GM23248 (cell line): ENCODE measurements at regions not wholly inside any gene's neighbourhood (a gene's known extent, or its start where the extent isn't known, plus 50 kb on each side); places are given as distances from the start of the nearest gene placed in this dataset.
"Not testable (repeated sequence)": the region's sequence is repeated elsewhere in the genome, so short reads cannot be mapped to it uniquely, and the experiment has no call there.

ENCODE experiments used
- DNase-seq: peaks from one replicate; pipeline ENCODE4 v3.0.0-alpha.2; 2015
- H2AFZ ChIP-seq: fragments of 200-600 bp; sonication (generic); 2 replicates; pipeline ENCODE4 v1.6.1; 2016; ENCODE audit warnings: antibody characterized with exemption
- H3F3A ChIP-seq: fragments of 200-600 bp; sonication (generic); 2 replicates; pipeline ENCODE4 v1.6.1; 2016; ENCODE audit warnings: mild to moderate bottlenecking, antibody characterized with exemption, mixed run types; ENCODE audit not compliant: insufficient read depth
- H3K27ac ChIP-seq: fragments of 200-600 bp; sonication (generic); 2 replicates; pipeline ENCODE4 v1.5.1; 2016; ENCODE audit warnings: mild to moderate bottlenecking
- H3K27me3 ChIP-seq: fragments of 200-600 bp; sonication (generic); replicated peaks from 2 replicates; pipeline ENCODE4 v1.6.1; 2016; ENCODE audit warnings: mild to moderate bottlenecking; ENCODE audit not compliant: insufficient read depth
- H3K36me3 ChIP-seq: fragments of 200-600 bp; sonication (generic); 2 replicates; pipeline ENCODE4 v1.6.1; 2016; ENCODE audit warnings: low read depth, mild to moderate bottlenecking
- H3K4me1 ChIP-seq: fragments of 200-600 bp; sonication (generic); 2 replicates; pipeline ENCODE4 v1.6.1; 2016; ENCODE audit warnings: mild to moderate bottlenecking; ENCODE audit not compliant: insufficient read depth
- H3K4me2 ChIP-seq: fragments of 200-600 bp; sonication (generic); one replicate; pipeline ENCODE4 v1.6.1; 2016; ENCODE audit warnings: mild to moderate bottlenecking; ENCODE audit not compliant: unreplicated experiment
- H3K4me3 ChIP-seq: fragments of 200-600 bp; sonication (generic); 2 replicates; pipeline ENCODE4 v1.5.1; 2016; ENCODE audit warnings: mild to moderate bottlenecking
- H3K79me2 ChIP-seq: fragments of 200-600 bp; sonication (generic); 2 replicates; pipeline ENCODE4 v1.6.1; 2016; ENCODE audit warnings: mild to moderate bottlenecking; ENCODE audit not compliant: insufficient read depth
- H3K9ac ChIP-seq: fragments of 200-600 bp; sonication (generic); 2 replicates; pipeline ENCODE4 v1.6.1; 2016; ENCODE audit warnings: mild to moderate bottlenecking
- H3K9me2 ChIP-seq: fragments of 200-600 bp; sonication (generic); 2 replicates; pipeline ENCODE4 v1.6.1; 2016; ENCODE audit warnings: mixed run types, mild to moderate bottlenecking, moderate library complexity; ENCODE audit not compliant: insufficient read depth
- H3K9me3 ChIP-seq: fragments of 200-600 bp; sonication (generic); one replicate; pipeline ENCODE4 v1.6.1; 2017; ENCODE audit warnings: low read depth
- H4K20me1 ChIP-seq: fragments of 200-600 bp; sonication (generic); 2 replicates; pipeline ENCODE4 v1.6.0; 2016; ENCODE audit not compliant: insufficient read depth
- EZH2 ChIP-seq: fragments of 200-600 bp; sonication (generic); IDR thresholded peaks from 2 replicates; pipeline ENCODE4 v1.6.1; 2018; ENCODE audit warnings: antibody characterized with exemption, mild to moderate bottlenecking; ENCODE audit not compliant: insufficient read depth, poor library complexity, severe bottlenecking
- EZH2phosphoT487 ChIP-seq: fragments of 200-600 bp; sonication (generic); IDR thresholded peaks from 2 replicates; pipeline ENCODE4 v1.6.1; 2018; ENCODE audit warnings: antibody characterized with exemption, moderate library complexity, mild to moderate bottlenecking, low read depth; ENCODE audit not compliant: insufficient read depth
- WGBS, 2 experiments: methylation state at CpG; one replicate each; pipeline ENCODE4 v1.1.6; 2015 to 2017; ENCODE audit warnings: low lambda C conversion rate in 2 of 2, low coverage in 1 of 2; ENCODE audit errors: missing lambda C conversion rate in 2 of 2; 5-methylcytosine and 5-hydroxymethylcytosine counted together
- in situ Hi-C: fragments of 300-500 bp; cut with MboI; formaldehyde crosslinking; loops from 2 replicates; pipeline ENCODE4 v1.15.0; 2020

DNA sequence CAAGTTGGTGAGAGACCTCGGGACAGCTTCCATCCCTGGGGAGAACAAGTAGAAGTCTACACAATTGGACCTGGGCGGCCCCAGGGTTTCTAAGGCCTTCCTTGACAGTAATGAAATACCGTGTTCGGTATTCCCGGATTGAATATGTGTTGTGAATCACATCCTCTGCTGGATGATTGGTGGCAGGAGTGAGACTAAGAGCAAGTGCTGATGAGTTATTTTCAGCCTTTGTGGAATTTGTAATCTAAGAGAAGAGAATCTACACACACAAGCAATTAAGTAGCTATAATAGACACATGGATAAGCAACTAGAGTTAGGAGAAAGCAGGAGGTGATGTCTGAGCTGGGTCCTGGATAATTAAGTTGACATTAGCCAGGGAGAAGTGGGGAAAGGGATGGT is 64.8 kb upstream of the VWC2 start:
- Histone ChIP-seq H3K4me3 (no peak overlapping the region), H3K27me3 (no peaks in the 10 kb centered on the region), H3K4me1 (no peaks in the 10 kb centered on the region), H3K9ac (no peak overlapping the region), H3K9me3 (no peaks in the 10 kb centered on the region), H2AFZ (no peak overlapping the region), H3K9me2 (no peaks in the 10 kb centered on the region), H4K20me1 (no peaks in the 10 kb centered on the region), H3K36me3 (no peaks in the 10 kb centered on the region), H3F3A (no peaks in the 10 kb centered on the region), H3K27ac (no peak overlapping the region), H3K79me2 (no peaks in the 10 kb centered on the region), H3K4me2 (no peak overlapping the region)
- TF ChIP-seq EZH2phosphoT487: no peak
- in situ Hi-C loops: no loop called here
- DNase-seq: no peak
- 20 to 28% methylated on average over 5 of the region's 5 CpGs for WGBS, 2 experiments

DNA sequence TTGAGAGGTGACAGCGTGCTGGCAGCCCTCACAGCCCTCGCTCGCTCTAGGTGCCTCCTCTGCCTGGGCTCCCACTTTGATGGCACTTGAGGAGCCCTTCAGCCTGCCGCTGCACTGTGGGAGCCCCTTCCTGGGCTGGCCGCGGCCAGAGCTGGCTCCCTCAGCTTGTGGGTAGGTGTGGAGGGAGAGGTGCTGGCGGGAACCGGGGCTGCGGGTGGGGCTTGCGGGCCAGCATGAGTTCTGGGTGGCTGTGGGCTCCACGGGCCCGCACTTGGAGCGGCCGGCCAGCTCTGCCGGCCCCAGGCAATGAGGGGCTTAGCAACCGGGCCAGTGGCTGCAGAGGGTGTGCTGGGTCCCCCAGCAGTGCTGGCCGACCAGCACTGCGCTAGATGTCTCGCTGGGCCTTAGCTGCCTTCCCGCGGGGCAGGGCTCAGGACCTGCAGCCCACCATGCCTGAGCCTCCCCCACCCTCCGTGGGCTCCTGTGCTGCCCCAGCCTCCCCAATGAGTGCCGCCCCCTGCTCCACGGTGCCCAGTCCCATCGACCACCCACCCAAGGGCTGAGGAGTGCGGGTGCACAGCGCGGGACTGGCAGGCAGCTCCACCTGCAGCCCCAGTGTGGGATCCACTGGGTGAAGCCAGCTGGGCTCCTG is 62.2 kb upstream of the VWC2 start:
- H3K9me2 ChIP-seq, H3K27me3 ChIP-seq, H2AFZ ChIP-seq, H3K9me3 ChIP-seq, DNase-seq, in situ Hi-C loops, H3K4me1 ChIP-seq, H3K36me3 ChIP-seq, H3K79me2 ChIP-seq, H3F3A ChIP-seq, H3K27ac ChIP-seq, H3K4me2 ChIP-seq, H3K4me3 ChIP-seq, H4K20me1 ChIP-seq, H3K9ac ChIP-seq: not testable (repeated sequence)
- 52 to 59% methylated on average over 13 to 23 of the region's 28 CpGs for WGBS, 2 experiments

DNA sequence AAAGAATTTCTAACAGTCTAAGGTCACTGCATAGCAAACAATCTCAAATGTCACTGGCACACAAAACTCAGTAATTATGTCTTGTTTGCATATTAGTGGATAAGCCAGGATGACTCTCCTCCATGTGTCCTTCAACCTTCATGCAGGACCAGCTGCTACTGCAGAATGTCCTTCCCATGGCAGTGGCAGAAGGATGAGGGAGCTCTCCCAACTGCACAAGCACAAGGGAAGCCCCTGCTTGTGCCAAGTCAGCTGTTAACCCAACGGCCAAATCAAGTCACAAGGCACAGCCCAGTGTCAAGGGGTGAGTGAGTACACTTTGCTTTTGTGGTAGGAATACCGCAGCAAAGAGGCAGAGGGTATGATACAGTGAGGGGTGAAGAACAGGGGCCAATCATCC is 59.3 kb upstream of the VWC2 start:
- 4 to 12% methylated on average over 2 of the region's 2 CpGs for WGBS, 2 experiments
- Histone ChIP-seq H3K27me3 (no peaks in the 10 kb centered on the region), H3K4me2 (no peak overlapping the region), H3K36me3 (no peaks in the 10 kb centered on the region), H3K9me3 (no peaks in the 10 kb centered on the region), H3K9ac (no peak overlapping the region), H3K9me2 (no peaks in the 10 kb centered on the region), H3F3A (no peaks in the 10 kb centered on the region), H4K20me1 (no peaks in the 10 kb centered on the region), H3K27ac (no peak overlapping the region), H3K4me1 (no peaks in the 10 kb centered on the region), H3K4me3 (no peak overlapping the region), H3K79me2 (no peaks in the 10 kb centered on the region), H2AFZ (no peak overlapping the region)
- no peak for DNase-seq
- in situ Hi-C loops: no loop called here
- TF ChIP-seq EZH2: no peak
- no peak for TF ChIP-seq EZH2phosphoT487

DNA sequence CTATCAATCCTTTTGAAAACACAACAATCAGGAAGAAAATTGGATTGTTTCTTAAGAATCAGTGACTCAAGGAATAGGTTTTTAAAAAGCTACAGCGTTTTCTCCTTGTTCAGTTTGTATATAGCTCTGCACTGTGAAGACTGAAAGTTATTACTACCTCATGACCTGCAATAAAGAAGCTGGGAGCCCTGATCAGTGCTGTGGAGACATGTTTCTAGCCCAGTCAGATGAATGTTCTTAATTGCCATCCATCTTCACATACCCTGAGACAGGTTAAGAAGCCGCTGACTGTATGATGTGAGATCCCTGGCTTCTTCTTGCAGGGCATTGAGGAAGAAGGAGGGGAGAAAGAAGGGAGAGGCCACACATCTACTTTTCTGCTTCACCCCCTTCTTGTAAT is 58.0 kb upstream of the VWC2 start:
- Histone ChIP-seq H3K4me3 (no peak overlapping the region), H4K20me1 (no peaks in the 10 kb centered on the region), H3K9ac (no peak overlapping the region), H3K27ac (no peak overlapping the region), H2AFZ (no peak overlapping the region), H3F3A (no peaks in the 10 kb centered on the region), H3K9me3 (no peaks in the 10 kb centered on the region), H3K4me2 (no peak overlapping the region), H3K4me1 (no peaks in the 10 kb centered on the region), H3K79me2 (no peaks in the 10 kb centered on the region), H3K36me3 (no peaks in the 10 kb centered on the region), H3K27me3 (no peaks in the 10 kb centered on the region), H3K9me2 (no peaks in the 10 kb centered on the region)
- 0 to 5% methylated on average over 2 of the region's 2 CpGs for WGBS, 2 experiments
- TF ChIP-seq EZH2 (no peak), EZH2phosphoT487 (no peak)
- in situ Hi-C loops: no loop called here
- DNase-seq: no peak

DNA sequence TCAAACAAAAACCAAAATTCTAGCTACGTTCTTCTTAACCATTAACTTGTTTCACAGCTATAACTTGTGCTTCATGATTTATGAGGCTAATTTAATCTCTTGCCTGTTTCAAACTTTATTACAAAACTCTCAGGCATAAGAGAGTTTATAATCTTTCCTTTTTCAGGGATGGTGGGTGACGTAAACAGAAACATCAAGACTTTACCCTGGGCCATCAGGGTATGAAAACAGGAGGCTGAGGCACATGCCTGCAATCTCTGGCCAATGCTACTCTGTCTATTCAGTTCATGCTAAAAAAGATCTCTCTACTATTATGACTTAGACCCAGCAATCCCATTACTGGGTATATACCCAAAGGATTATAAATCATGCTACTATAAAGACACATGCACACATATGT is 55.9 kb upstream of the VWC2 start:
- TF ChIP-seq EZH2 (no peak), EZH2phosphoT487 (no peak)
- in situ Hi-C loops: no loop called here
- Histone ChIP-seq H3K4me3 (no peak overlapping the region), H3K79me2 (no peaks in the 10 kb centered on the region), H3K4me1 (no peaks in the 10 kb centered on the region), H3K36me3 (no peaks in the 10 kb centered on the region), H3K9me2 (no peaks in the 10 kb centered on the region), H3K9me3 (no peaks in the 10 kb centered on the region), H3K4me2 (no peak overlapping the region), H3F3A (no peaks in the 10 kb centered on the region), H3K27ac (no peak overlapping the region), H3K27me3 (no peaks in the 10 kb centered on the region), H4K20me1 (no peaks in the 10 kb centered on the region), H3K9ac (no peak overlapping the region), H2AFZ (no peak overlapping the region)
- 5 to 18% methylated on average over 2 of the region's 2 CpGs for WGBS, 2 experiments
- DNase-seq: no peak
